Parathyroid adenoma (tissue), 2 donors: ENCODE measurements at regions not wholly inside any gene's neighbourhood (a gene's known extent, or its start where the extent isn't known, plus 50 kb on each side); places are given as distances from the start of the nearest gene placed in this dataset.

Experiments used
- H2AFZ ChIP-seq: fragments of 300-600 bp; sonication (generic); one replicate; pipeline ENCODE4 v1.7.0; 2017; ENCODE audit warnings: antibody characterized with exemption, mild to moderate bottlenecking
- H3K27ac ChIP-seq: fragments of 300-600 bp; sonication (generic); one replicate; pipeline ENCODE4 v1.7.0; 2017
- H3K27me3 ChIP-seq: fragments of 300-600 bp; sonication (generic); one replicate; pipeline ENCODE4 v1.7.0; 2017; ENCODE audit warnings: low read length; ENCODE audit not compliant: control insufficient read depth, insufficient read depth
- H3K36me3 ChIP-seq: fragments of 300-600 bp; sonication (generic); one replicate; pipeline ENCODE4 v1.7.0; 2017; ENCODE audit warnings: low read length; ENCODE audit not compliant: control insufficient read depth, insufficient read depth
- H3K4me1 ChIP-seq: fragments of 300-600 bp; sonication (generic); one replicate; pipeline ENCODE4 v1.7.0; 2017; ENCODE audit warnings: control low read depth
- H3K4me2 ChIP-seq: fragments of 300-600 bp; sonication (generic); one replicate; pipeline ENCODE4 v1.7.0; 2017; ENCODE audit warnings: low read length
- H3K4me3 ChIP-seq: fragments of 300-600 bp; sonication (generic); one replicate; pipeline ENCODE4 v1.7.0; 2017; ENCODE audit warnings: low read depth, low read length
- H3K79me2 ChIP-seq: fragments of 300-600 bp; sonication (generic); one replicate; pipeline ENCODE4 v1.7.0; 2017; ENCODE audit warnings: control low read depth
- H3K9ac ChIP-seq: fragments of 300-600 bp; sonication (generic); one replicate; pipeline ENCODE4 v1.7.0; 2017; ENCODE audit warnings: mild to moderate bottlenecking
- H3K9me3 ChIP-seq: fragments of 300-600 bp; sonication (generic); one replicate; pipeline ENCODE4 v1.7.0; 2017; ENCODE audit warnings: low read length; ENCODE audit not compliant: control insufficient read depth
- TF ChIP-seq, protein P1 (sequence below): fragments of 300-600 bp; sonication (generic); IDR thresholded peaks from one replicate; pipeline ENCODE4 v1.7.0; 2017; ENCODE audit warnings: antibody characterized with exemption, mild to moderate bottlenecking
- donor health status: primary hyperparathyroidism.

DNA sequence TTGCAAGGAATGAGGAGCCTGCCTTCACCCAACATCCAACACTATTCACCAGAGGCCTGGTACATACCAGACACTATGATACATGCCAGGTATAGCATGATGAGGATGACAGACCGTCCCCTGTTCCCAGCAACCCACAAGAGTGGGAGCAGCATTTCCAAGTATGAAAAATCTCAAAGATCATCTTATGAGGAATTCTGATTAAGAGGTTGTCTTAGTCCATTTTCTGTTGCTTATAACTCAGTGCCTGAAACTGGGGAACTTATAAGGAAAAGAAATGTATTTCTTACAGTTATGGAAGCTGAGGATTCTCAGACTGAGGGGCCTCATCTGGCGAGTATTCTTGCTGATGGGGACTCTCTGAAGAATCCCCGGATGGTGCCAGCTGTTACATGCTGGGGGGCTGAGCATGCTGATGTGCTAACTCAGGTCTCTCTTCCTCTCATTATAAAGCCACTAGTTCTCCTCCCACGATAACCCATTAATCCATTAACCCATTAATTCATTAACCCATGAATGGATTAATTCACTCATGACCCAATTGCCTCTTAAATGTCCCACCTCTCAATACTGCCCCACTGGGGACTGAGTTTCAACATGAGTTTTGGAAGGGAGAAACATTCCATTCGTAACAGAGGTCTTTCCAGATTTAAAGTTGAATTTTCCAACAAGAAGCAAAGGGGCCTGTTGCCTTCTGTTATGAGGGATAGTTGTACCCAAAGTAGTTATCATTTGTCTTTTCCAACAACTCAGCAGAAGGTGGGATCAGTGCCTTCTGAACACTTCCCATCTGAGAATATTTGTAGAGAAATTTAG, 173.9 kb downstream of the HERPUD2 start:
- no peaks in the 10 kb centered on the region for H3K79me2 ChIP-seq

DNA sequence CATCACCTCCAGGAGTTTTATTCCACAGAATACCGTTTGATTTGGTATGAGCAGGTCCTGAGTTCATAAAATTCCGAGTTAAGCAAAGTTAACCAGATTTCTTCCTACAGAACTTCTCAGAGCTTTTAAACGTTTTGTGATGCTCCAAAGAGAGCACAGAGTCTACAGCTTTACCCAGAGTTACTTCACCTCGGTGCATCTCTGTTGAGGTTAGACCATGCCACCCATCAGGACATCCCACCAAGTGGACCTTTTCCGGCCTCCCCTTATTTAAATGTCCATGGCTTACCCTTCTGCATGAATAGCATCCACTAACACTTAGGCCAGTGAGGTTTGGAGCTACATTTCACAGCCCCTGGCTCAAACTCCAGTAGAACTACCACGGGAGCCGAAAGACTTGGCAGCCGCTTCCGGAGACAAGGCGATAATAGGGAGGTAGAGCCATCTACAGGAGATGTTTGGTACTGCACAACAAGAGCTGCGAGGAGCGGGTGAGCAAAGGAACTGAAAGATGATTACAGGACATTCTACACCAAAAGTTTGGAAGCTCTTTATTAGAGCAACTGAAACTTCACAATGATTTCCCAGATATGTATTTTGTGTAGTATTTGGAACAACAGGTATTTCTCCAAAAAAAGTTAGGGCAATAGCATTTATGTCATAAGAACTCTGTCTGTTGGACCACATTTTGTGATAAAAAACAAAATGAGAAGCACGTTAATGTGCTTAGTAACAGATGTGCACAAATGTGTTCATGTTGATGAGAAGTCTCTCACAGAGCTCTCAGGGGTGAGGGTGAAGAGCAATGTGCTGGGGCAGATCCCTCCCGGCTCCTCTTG, 174.7 kb downstream of the HERPUD2 start:
- Histone ChIP-seq H3K27me3 (no peaks in the 10 kb centered on the region), H3K4me1 (no peaks in the 10 kb centered on the region), H3K36me3 (no peaks in the 10 kb centered on the region), H3K27ac (no peak overlapping the region), H3K9ac (no peak overlapping the region), H2AFZ (no peak overlapping the region), H3K79me2 (no peaks in the 10 kb centered on the region), H3K9me3 (no peaks in the 10 kb centered on the region), H3K4me3 (no peak overlapping the region), H3K4me2 (no peak overlapping the region)
- TF ChIP-seq, protein P1, sequence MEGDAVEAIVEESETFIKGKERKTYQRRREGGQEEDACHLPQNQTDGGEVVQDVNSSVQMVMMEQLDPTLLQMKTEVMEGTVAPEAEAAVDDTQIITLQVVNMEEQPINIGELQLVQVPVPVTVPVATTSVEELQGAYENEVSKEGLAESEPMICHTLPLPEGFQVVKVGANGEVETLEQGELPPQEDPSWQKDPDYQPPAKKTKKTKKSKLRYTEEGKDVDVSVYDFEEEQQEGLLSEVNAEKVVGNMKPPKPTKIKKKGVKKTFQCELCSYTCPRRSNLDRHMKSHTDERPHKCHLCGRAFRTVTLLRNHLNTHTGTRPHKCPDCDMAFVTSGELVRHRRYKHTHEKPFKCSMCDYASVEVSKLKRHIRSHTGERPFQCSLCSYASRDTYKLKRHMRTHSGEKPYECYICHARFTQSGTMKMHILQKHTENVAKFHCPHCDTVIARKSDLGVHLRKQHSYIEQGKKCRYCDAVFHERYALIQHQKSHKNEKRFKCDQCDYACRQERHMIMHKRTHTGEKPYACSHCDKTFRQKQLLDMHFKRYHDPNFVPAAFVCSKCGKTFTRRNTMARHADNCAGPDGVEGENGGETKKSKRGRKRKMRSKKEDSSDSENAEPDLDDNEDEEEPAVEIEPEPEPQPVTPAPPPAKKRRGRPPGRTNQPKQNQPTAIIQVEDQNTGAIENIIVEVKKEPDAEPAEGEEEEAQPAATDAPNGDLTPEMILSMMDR = peak; percentile 58

More for the DNA sequence above, 173.9 kb downstream of the HERPUD2 start:
- no peak overlapping the region for H3K27ac ChIP-seq
- no peak overlapping the region for H3K4me3 ChIP-seq
- no peaks in the 10 kb centered on the region for H3K4me1 ChIP-seq
- no peaks in the 10 kb centered on the region for H3K36me3 ChIP-seq
- H2AFZ ChIP-seq = no peak overlapping the region
- no peak overlapping the region for H3K9ac ChIP-seq
- H3K9me3 ChIP-seq = no peaks in the 10 kb centered on the region
- TF ChIP-seq, protein P1 = no peak
- H3K4me2 ChIP-seq = no peak overlapping the region
- H3K27me3 ChIP-seq = no peaks in the 10 kb centered on the region

DNA sequence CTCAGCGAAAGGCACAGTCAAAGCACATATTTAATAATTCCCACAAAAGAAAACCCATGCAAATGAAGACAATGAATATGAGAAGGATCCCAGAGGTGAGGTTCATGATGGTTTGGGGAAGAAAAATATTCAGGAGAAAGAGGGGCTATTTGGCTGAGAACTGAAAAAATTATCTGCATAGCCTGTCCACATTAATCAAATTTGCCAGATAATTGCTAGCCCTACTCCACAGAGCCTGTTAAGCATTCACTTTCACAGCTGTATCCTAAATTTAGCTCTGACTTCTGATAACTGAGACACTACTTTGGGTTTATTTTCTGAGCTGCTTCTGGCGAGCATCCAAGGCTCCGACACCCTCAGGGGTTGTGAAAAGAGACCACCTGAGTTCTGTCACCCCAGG, 176.2 kb downstream of the HERPUD2 start:
- Histone ChIP-seq H3K79me2 (no peaks in the 10 kb centered on the region), H3K4me1 (no peaks in the 10 kb centered on the region), H2AFZ (no peak overlapping the region), H3K9me3 (no peaks in the 10 kb centered on the region), H3K36me3 (no peaks in the 10 kb centered on the region), H3K27ac (no peak overlapping the region), H3K4me2 (no peak overlapping the region), H3K27me3 (no peaks in the 10 kb centered on the region), H3K4me3 (no peak overlapping the region), H3K9ac (no peak overlapping the region)
- TF ChIP-seq, protein P1 = no peak

DNA sequence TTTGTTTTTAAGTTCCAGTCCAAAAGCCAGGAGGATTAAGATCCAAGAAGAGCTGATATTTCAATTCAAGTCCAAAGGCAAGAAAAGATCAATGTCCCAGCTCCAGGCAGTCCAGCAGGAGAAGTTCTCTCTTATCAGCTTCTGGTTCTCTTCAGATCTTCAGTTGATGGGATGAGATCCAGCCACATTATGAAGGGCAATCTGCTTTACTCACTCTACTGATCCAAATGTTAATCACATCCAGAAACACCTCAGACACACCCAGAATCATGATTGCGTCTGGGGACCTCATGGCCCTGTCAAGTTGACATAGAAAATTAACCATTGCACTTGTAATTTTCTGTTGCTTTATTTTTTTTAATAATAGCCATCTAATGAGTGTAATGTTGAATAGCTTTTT, 178.4 kb downstream of the HERPUD2 start:
- Histone ChIP-seq H2AFZ (no peak overlapping the region), H3K27ac (no peak overlapping the region), H3K9me3 (no peaks in the 10 kb centered on the region), H3K36me3 (no peaks in the 10 kb centered on the region), H3K4me1 (no peaks in the 10 kb centered on the region), H3K9ac (no peak overlapping the region), H3K4me2 (no peak overlapping the region), H3K27me3 (no peaks in the 10 kb centered on the region), H3K4me3 (no peak overlapping the region), H3K79me2 (no peaks in the 10 kb centered on the region)
- TF ChIP-seq, protein P1 = no peak
